BE2C (cell line): ENCODE measurements at regions not wholly inside any gene's neighbourhood (a gene's known extent, or its start where the extent isn't known, plus 50 kb on each side); places are given as distances from the start of the nearest gene placed in this dataset.

Source experiments
- DNase-seq: peaks from one replicate; pipeline ENCODE4 v3.0.0-alpha.2; 2020
- H3K27me3 ChIP-seq: fragments of 250-450 bp; sonication (Bioruptor Pico); 2 replicates; pipeline ENCODE4 v1.5.1; 2020; ENCODE audit warnings: mild to moderate bottlenecking
- H3K36me3 ChIP-seq: fragments of 250-450 bp; sonication (Bioruptor Pico); 2 replicates; pipeline ENCODE4 v1.5.1; 2020; ENCODE audit warnings: mild to moderate bottlenecking
- H3K4me1 ChIP-seq: fragments of 250-450 bp; sonication (Bioruptor Pico); 2 replicates; pipeline ENCODE4 v1.5.1; 2020
- H3K4me3 ChIP-seq: 2 replicates; pipeline ENCODE4 v1.5.1; 2011; ENCODE audit warnings: low read depth, low read length
- H3K9me3 ChIP-seq: fragments of 250-450 bp; sonication (Bioruptor Pico); 2 replicates; pipeline ENCODE4 v1.5.1; 2020
- CTCF ChIP-seq: IDR thresholded peaks from 2 replicates; pipeline ENCODE4 v1.5.1; 2012; ENCODE audit warnings: mild to moderate bottlenecking, low read depth, low read length

- H3K27me3 ChIP-seq, result no peaks in the 10 kb centered on the region
- DNase-seq, result no peak
- H3K4me3 ChIP-seq, result no peak overlapping the region
- H3K9me3 ChIP-seq, result no peaks in the 10 kb centered on the region
- H3K36me3 ChIP-seq, result no peaks in the 10 kb centered on the region
- TF ChIP-seq CTCF, result no peak
- H3K4me1 ChIP-seq, result peaks cover 38% of the 10 kb centered on the region
Observed at GRCh38 chr10:123354521-123354920, 200.3 kb downstream of the BUB3 start.

GRCh38 chr10:123355748-123356481 lies 201.7 kb downstream of the BUB3 start:
- peak; percentile 23 for DNase-seq
- Histone ChIP-seq H3K9me3 (no peaks in the 10 kb centered on the region), H3K4me1 (peaks cover 27% of the 10 kb centered on the region), H3K36me3 (no peaks in the 10 kb centered on the region), H3K27me3 (no peaks in the 10 kb centered on the region), H3K4me3 (no peak overlapping the region)
- no peak for TF ChIP-seq CTCF

GRCh38 chr10:123356799-123357198 lies 202.6 kb downstream of the BUB3 start:
- Histone ChIP-seq H3K36me3 (no peaks in the 10 kb centered on the region), H3K4me1 (peaks cover 27% of the 10 kb centered on the region), H3K4me3 (peak overlapping the region; percentile 37), H3K9me3 (no peaks in the 10 kb centered on the region), H3K27me3 (no peaks in the 10 kb centered on the region)
- TF ChIP-seq CTCF, result no peak
- no peak for DNase-seq

GRCh38 chr10:123357421-123357930 lies 203.3 kb downstream of the BUB3 start:
- TF ChIP-seq CTCF, result no peak
- H3K4me3 ChIP-seq, result peak overlapping the region; percentile 37
- DNase-seq, result no peak
- H3K9me3 ChIP-seq, result no peaks in the 10 kb centered on the region
- peaks cover 27% of the 10 kb centered on the region for H3K4me1 ChIP-seq
- H3K27me3 ChIP-seq, result no peaks in the 10 kb centered on the region
- H3K36me3 ChIP-seq, result no peaks in the 10 kb centered on the region

GRCh38 chr10:123359539-123359938 lies 205.3 kb downstream of the BUB3 start:
- peaks cover 24% of the 10 kb centered on the region for H3K4me1 ChIP-seq
- H3K4me3 ChIP-seq, result no peak overlapping the region
- no peak for TF ChIP-seq CTCF
- no peaks in the 10 kb centered on the region for H3K9me3 ChIP-seq
- DNase-seq, result no peak
- no peaks in the 10 kb centered on the region for H3K27me3 ChIP-seq
- H3K36me3 ChIP-seq, result no peaks in the 10 kb centered on the region

- no peak overlapping the region for H3K4me3 ChIP-seq
- H3K4me1 ChIP-seq, result peaks cover 12% of the 10 kb centered on the region
- TF ChIP-seq CTCF, result no peak
- no peaks in the 10 kb centered on the region for H3K9me3 ChIP-seq
- no peaks in the 10 kb centered on the region for H3K36me3 ChIP-seq
- no peak for DNase-seq
- no peaks in the 10 kb centered on the region for H3K27me3 ChIP-seq
Observed at GRCh38 chr10:123361832-123362231, 207.6 kb downstream of the BUB3 start.
